Breast epithelium (tissue), 3 donors: ENCODE measurements at regions not wholly inside any gene's neighbourhood (a gene's known extent, or its start where the extent isn't known, plus 50 kb on each side); places are given as distances from the start of the nearest gene placed in this dataset.

Source experiments
- CTCF ChIP-seq, 3 donors: fragments of 450-650 bp; IDR thresholded peaks; one replicate each; pipeline ENCODE4 v1.5.1; 2016 to 2017; ENCODE audit warnings: antibody characterized with exemption in 3 of 3, mild to moderate bottlenecking in 3 of 3, moderate library complexity in 3 of 3
- POLR2A ChIP-seq: fragments of 450-650 bp; IDR thresholded peaks from one replicate; pipeline ENCODE4 v1.6.1; 2016; ENCODE audit warnings: antibody characterized with exemption, mild to moderate bottlenecking, moderate library complexity
- POLR2AphosphoS5 ChIP-seq, 3 donors: sonication (generic); formaldehyde crosslinking; IDR thresholded peaks; one replicate each; pipeline ENCODE4 v1.6.1; 2017; ENCODE audit warnings: antibody characterized with exemption in 3 of 3

- TF ChIP-seq CTCF (IDR thresholded peaks at IDR 0.05) (no peak), POLR2A (no peak), POLR2AphosphoS5 (IDR thresholded peaks at IDR 0.05) (no peak)
These were observed 324.0 kb downstream of the RNF144A start for GRCh38 chr2:7241041-7241745.
